Neuronal stem cell (in vitro differentiated cells): ENCODE measurements at regions not wholly inside any gene's neighbourhood (a gene's known extent, or its start where the extent isn't known, plus 50 kb on each side); places are given as distances from the start of the nearest gene placed in this dataset.

Source experiments
- DNase-seq: peaks from one replicate; pipeline ENCODE4 v3.0.0-alpha.2; 2013; ENCODE audit warnings: low spot score
- H2AFZ ChIP-seq: one replicate; pipeline ENCODE4 v1.6.1; 2013; ENCODE audit warnings: mild to moderate bottlenecking, low read length, inconsistent platforms
- H2AK5ac ChIP-seq: 2 replicates; pipeline ENCODE4 v1.6.1; 2013; ENCODE audit warnings: low read depth, mild to moderate bottlenecking, inconsistent platforms, low read length, moderate library complexity, mixed read lengths
- H2BK120ac ChIP-seq: 2 replicates; pipeline ENCODE4 v1.6.1; 2013; ENCODE audit warnings: low read depth, mild to moderate bottlenecking, inconsistent platforms, low read length, moderate library complexity, mixed read lengths
- H2BK12ac ChIP-seq: one replicate; pipeline ENCODE4 v1.6.1; 2013; ENCODE audit warnings: low read length, inconsistent platforms
- H2BK15ac ChIP-seq: 2 replicates; pipeline ENCODE4 v1.6.1; 2013; ENCODE audit warnings: mild to moderate bottlenecking, low read length, inconsistent platforms, mixed read lengths
- H2BK5ac ChIP-seq: one replicate; pipeline ENCODE4 v1.6.1; 2013; ENCODE audit warnings: inconsistent platforms, mild to moderate bottlenecking, low read length, moderate library complexity
- H3K14ac ChIP-seq: one replicate; pipeline ENCODE4 v1.6.1; 2013; ENCODE audit warnings: low read length, inconsistent platforms
- H3K18ac ChIP-seq: 2 replicates; pipeline ENCODE4 v1.6.1; 2013; ENCODE audit warnings: low read length, inconsistent platforms
- H3K23ac ChIP-seq: 2 replicates; pipeline ENCODE4 v1.6.1; 2013; ENCODE audit warnings: low read depth, mild to moderate bottlenecking, mixed read lengths, low read length, inconsistent platforms; ENCODE audit not compliant: poor library complexity
- H3K27ac ChIP-seq: replicated peaks from 3 replicates; pipeline ENCODE4 v1.5.1; 2013; ENCODE audit warnings: low read length, inconsistent platforms
- H3K27me3 ChIP-seq, 3 experiments: 2 replicates each; pipeline ENCODE4 v1.6.1; 2013; ENCODE audit warnings: low read length in 3 of 3, mild to moderate bottlenecking in 2 of 3, inconsistent platforms in 1 of 3, low read depth in 1 of 3, mixed read lengths in 1 of 3, moderate library complexity in 1 of 3; ENCODE audit not compliant: control insufficient read depth in 3 of 3, insufficient read depth in 3 of 3
- H3K36me3 ChIP-seq, 2 donors: replicated peaks in 1 of 2; 2 replicates each; pipeline ENCODE4 v1.6.1; 2013; ENCODE audit warnings: low read length in 2 of 2; ENCODE audit not compliant: control insufficient read depth in 2 of 2, insufficient read depth in 2 of 2
- H3K4ac ChIP-seq: 2 replicates; pipeline ENCODE4 v1.6.1; 2013; ENCODE audit warnings: inconsistent platforms, mild to moderate bottlenecking, low read length, moderate library complexity
- H3K4me1 ChIP-seq, 2 donors: 1 replicate in 1 of 2; 2 replicates in 1 of 2; pipeline ENCODE4 v1.6.1; 2013; ENCODE audit warnings: low read length in 2 of 2, low read depth in 1 of 2; ENCODE audit not compliant: control insufficient read depth in 2 of 2, insufficient read depth in 1 of 2
- H3K4me2 ChIP-seq: one replicate; pipeline ENCODE4 v1.6.1; 2013; ENCODE audit warnings: mild to moderate bottlenecking, low read length, inconsistent platforms; ENCODE audit not compliant: insufficient read depth, poor library complexity, severe bottlenecking
- H3K4me3 ChIP-seq, 2 donors: 2 replicates each; pipeline ENCODE4 v1.5.1; 2013; ENCODE audit warnings: low read length in 2 of 2, mild to moderate bottlenecking in 2 of 2, inconsistent platforms in 1 of 2, moderate library complexity in 1 of 2
- H3K79me1 ChIP-seq: one replicate; pipeline ENCODE4 v1.6.1; 2013; ENCODE audit warnings: low read depth, mild to moderate bottlenecking, inconsistent platforms, low read length, moderate library complexity
- H3K9ac ChIP-seq: one replicate; pipeline ENCODE4 v1.6.1; 2013; ENCODE audit warnings: mild to moderate bottlenecking, low read depth, low read length, inconsistent platforms; ENCODE audit not compliant: poor library complexity
- H3K9me3 ChIP-seq, 2 donors: replicated peaks in 1 of 2; 2 replicates each; pipeline versions ENCODE3 to v1.6.1; 2013; ENCODE audit warnings: low read length in 2 of 2, mild to moderate bottlenecking in 2 of 2, inconsistent platforms in 1 of 2, low read depth in 1 of 2, mixed read lengths in 1 of 2, moderate library complexity in 1 of 2; ENCODE audit not compliant: control insufficient read depth in 2 of 2, insufficient read depth in 1 of 2
- H4K8ac ChIP-seq: one replicate; pipeline ENCODE4 v1.6.1; 2013; ENCODE audit warnings: low read depth, mild to moderate bottlenecking, inconsistent platforms, low read length, moderate library complexity
- H4K91ac ChIP-seq: one replicate; pipeline ENCODE4 v1.6.1; 2013; ENCODE audit warnings: low read length, low read depth, mild to moderate bottlenecking, inconsistent platforms; ENCODE audit not compliant: poor library complexity
- WGBS, 2 donors: extraction: QIAGEN DNeasy Blood & Tissue Kit; methylation state at CpG; one replicate each; pipeline ENCODE4 v1.1.7; 2013; ENCODE audit warnings: missing lambda C conversion rate in 2 of 2, mixed read lengths in 1 of 2; ENCODE audit not compliant: insufficient read length in 2 of 2, insufficient replicate concordance in 1 of 2; ENCODE audit errors: extremely low coverage in 2 of 2; 5-methylcytosine and 5-hydroxymethylcytosine counted together

DNA sequence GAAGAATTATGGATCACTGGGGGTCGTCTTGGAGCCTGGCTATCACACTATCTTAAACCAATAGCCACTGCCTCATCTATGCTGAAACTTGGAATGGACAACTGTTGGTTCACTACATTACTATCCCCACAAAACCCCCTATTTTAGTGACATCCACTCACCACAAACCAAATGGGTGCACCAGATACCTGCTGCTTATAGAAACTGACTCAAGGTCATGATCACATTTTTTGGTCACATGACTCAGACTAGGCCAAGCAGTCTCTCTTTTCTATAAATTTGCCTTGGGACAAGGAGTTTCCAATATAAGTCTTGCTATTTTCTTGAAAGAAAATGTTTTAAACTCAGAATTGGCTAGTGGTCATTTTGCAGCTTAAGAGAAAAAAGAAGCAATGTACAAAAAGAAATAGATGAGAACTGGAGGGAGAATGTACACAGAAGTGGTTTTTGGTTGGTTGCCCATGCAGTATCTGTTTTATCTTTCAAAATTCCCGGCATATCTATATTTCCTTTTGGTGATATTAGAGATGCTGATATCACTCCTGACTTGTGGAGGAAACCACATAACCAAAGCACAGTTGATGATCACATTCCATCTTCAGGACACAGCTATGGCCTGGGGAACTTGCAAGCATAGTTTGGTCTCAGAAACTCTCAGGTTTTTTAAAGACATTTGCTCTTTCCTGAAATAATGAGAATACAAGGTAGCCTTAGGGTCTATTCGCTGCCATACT, 85.2 kb upstream of the CACNA2D1 start:
- Histone ChIP-seq H2BK5ac (no peak overlapping the region), H3K9ac (no peak overlapping the region), H3K23ac (no peak overlapping the region)

DNA sequence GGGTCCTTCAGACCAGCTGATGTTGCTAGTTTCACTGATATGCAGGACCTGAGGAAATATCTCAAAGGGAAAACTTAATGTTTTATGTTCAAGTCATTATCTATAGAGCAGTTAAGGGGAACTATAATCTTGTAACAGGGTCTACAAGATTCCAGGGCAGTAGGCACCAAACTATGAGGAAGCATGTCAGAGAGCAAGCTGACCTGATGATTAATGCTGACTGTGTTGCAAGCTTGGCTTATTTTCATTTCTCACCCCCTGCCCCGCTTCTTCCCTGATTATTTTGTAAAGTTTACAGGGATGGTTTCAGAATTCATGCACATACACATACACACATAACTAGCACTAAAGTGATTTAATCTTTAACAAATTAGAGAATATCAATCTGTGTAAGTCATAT, 84.3 kb upstream of the CACNA2D1 start:
- WGBS, 2 donors = no CpG with 5 or more reads among the region's 1 CpG

More for the DNA sequence above, 85.2 kb upstream of the CACNA2D1 start:
- Histone ChIP-seq H4K8ac (no peak overlapping the region), H2BK15ac (no peak overlapping the region), H3K79me1 (no peaks in the 10 kb centered on the region), H3K4me3 (no peak overlapping the region), H3K27ac (no peak overlapping the region), H3K4me2 (no peak overlapping the region), H3K36me3 (no peaks in the 10 kb centered on the region), H3K9me3 (no peaks in the 10 kb centered on the region), H3K4me1 (peaks cover 0 to 4% of the 10 kb centered on the region in 2 donors), H2AK5ac (no peak overlapping the region), H4K91ac (no peak overlapping the region), H2AFZ (no peak overlapping the region), H3K14ac (no peak overlapping the region), H2BK120ac (no peak overlapping the region), H3K18ac (no peak overlapping the region), H2BK12ac (no peak overlapping the region), H3K27me3 (no peaks in the 10 kb centered on the region), H3K4ac (no peak overlapping the region)
- no CpG with 5 or more reads among the region's 3 CpGs for WGBS, 2 donors
- DNase-seq = no peak

DNA sequence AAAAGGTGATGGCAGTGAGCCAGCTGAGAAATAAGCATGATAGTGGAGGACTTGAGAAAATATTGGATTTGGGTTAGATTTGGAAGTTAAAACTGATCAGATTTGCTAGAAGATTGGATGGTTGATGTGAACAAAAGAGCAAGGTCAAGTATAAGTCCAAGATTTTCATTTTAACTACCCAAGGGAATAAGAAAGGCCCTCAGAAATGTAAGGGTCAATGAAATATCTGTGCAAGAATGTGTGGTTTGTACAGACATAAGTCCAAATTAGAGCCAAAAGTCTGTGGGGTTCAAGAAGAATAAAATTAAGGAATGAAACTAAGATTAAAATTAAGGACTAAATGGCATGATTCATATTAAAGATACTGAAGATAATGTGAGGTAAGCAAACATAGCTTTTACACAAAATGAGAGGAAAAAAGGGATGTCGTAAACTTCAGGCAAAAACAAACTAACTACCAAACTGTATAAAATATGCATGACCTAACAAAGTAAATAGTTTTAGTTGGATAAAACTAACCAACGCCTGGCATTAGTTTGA, 78.4 kb upstream of the CACNA2D1 start:
- no peak overlapping the region for H2AFZ ChIP-seq
- no peak overlapping the region for H4K91ac ChIP-seq
- no peaks in the 10 kb centered on the region for H3K9me3 ChIP-seq
- DNase-seq = no peak
- H2BK120ac ChIP-seq = no peak overlapping the region
- H4K8ac ChIP-seq = no peak overlapping the region
- H3K4me3 ChIP-seq = no peak overlapping the region
- H3K9ac ChIP-seq = no peak overlapping the region
- H2AK5ac ChIP-seq = no peak overlapping the region
- H3K4me1 ChIP-seq = no peaks in the 10 kb centered on the region
- H3K27ac ChIP-seq = no peak overlapping the region
- no peak overlapping the region for H2BK12ac ChIP-seq
- H3K14ac ChIP-seq = no peak overlapping the region
- H3K18ac ChIP-seq = no peak overlapping the region
- no peaks in the 10 kb centered on the region for H3K27me3 ChIP-seq
- H3K79me1 ChIP-seq = no peaks in the 10 kb centered on the region
- WGBS, 2 donors = no CpG with 5 or more reads among the region's 2 CpGs
- H3K23ac ChIP-seq = no peak overlapping the region
- no peak overlapping the region for H3K4me2 ChIP-seq
- H3K4ac ChIP-seq = no peak overlapping the region
- no peak overlapping the region for H2BK5ac ChIP-seq
- H2BK15ac ChIP-seq = no peak overlapping the region
- H3K36me3 ChIP-seq = no peaks in the 10 kb centered on the region

More for the DNA sequence above, 84.3 kb upstream of the CACNA2D1 start:
- H3K27me3 ChIP-seq = no peaks in the 10 kb centered on the region
- H2AFZ ChIP-seq = no peak overlapping the region
- no peak overlapping the region for H3K14ac ChIP-seq
- no peak overlapping the region for H3K23ac ChIP-seq
- H3K27ac ChIP-seq = no peak overlapping the region
- no peak overlapping the region for H2BK120ac ChIP-seq
- no peak overlapping the region for H2BK12ac ChIP-seq
- no peak overlapping the region for H2BK15ac ChIP-seq
- H4K8ac ChIP-seq = no peak overlapping the region
- H3K4me3 ChIP-seq = no peak overlapping the region
- H3K9me3 ChIP-seq = no peaks in the 10 kb centered on the region
- H4K91ac ChIP-seq = no peak overlapping the region
- H3K9ac ChIP-seq = no peak overlapping the region
- no peak overlapping the region for H3K4ac ChIP-seq
- H3K4me2 ChIP-seq = no peak overlapping the region
- peaks cover 0 to 4% of the 10 kb centered on the region in 2 donors for H3K4me1 ChIP-seq
- H3K36me3 ChIP-seq = no peaks in the 10 kb centered on the region
- no peak overlapping the region for H2BK5ac ChIP-seq
- no peak overlapping the region for H3K18ac ChIP-seq
- no peak overlapping the region for H2AK5ac ChIP-seq
- no peaks in the 10 kb centered on the region for H3K79me1 ChIP-seq
- DNase-seq = no peak

DNA sequence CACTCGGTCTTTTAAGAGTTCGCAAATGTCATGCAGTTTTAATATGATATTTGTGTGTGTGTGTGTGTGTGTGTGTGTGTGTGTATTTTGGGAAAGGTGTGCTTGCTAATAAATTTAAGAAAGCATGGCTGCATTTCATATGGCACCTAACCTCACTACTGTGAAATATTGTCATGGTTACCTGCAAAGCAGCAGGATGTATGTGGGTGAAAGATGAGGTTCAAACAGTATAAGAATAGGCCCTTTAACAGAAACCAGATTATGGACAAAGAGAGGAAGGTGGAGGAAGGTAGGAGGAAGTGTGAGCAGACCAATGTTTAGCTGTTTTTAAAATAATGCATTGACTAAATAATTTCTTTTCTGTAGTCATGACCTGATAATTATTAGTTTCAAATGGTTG, 73.5 kb upstream of the CACNA2D1 start:
- H4K91ac ChIP-seq = no peak overlapping the region
- H2BK5ac ChIP-seq = no peak overlapping the region
- peaks cover 0 to 1% of the 10 kb centered on the region in 2 donors for H3K4me1 ChIP-seq
- H3K27me3 ChIP-seq = no peaks in the 10 kb centered on the region
- no peak overlapping the region for H2BK15ac ChIP-seq
- H2BK120ac ChIP-seq = no peak overlapping the region
- no peaks in the 10 kb centered on the region for H3K79me1 ChIP-seq
- no peak overlapping the region for H3K4me3 ChIP-seq
- no CpG with 5 or more reads among the region's 2 CpGs for WGBS, 2 donors
- DNase-seq = no peak
- no peak overlapping the region for H2AK5ac ChIP-seq
- no peak overlapping the region for H3K4ac ChIP-seq
- no peak overlapping the region for H2BK12ac ChIP-seq
- H3K23ac ChIP-seq = no peak overlapping the region
- H4K8ac ChIP-seq = no peak overlapping the region
- no peaks in the 10 kb centered on the region for H3K9me3 ChIP-seq
- no peak overlapping the region for H3K4me2 ChIP-seq
- no peak overlapping the region for H3K27ac ChIP-seq
- H3K18ac ChIP-seq = no peak overlapping the region
- H3K9ac ChIP-seq = no peak overlapping the region
- H2AFZ ChIP-seq = no peak overlapping the region
- no peaks in the 10 kb centered on the region for H3K36me3 ChIP-seq
- no peak overlapping the region for H3K14ac ChIP-seq
